ENCODE measurements at regions not wholly inside any gene's neighbourhood (a gene's known extent, or its start where the extent isn't known, plus 50 kb on each side); places are given as distances from the start of the nearest gene placed in this dataset.

DNA sequence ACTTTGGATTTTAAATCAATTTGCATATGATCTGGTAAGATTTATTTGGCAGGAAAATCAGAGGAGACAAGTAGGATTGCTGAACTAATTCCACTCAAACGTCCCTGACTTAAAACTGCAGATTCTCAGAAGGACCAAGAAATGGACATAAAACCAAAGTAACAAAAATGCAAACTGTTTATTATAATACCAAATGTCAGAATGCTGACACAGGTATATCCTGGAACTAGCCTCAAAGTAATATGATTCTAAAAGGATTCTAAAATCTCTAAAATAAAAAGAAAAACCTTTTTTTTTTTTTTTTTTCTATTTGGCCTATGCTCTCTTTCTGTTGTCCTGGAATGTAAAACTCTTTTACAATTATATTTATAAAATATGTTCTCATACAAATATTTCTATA, 74.4 kb upstream of the BTBD3 start:
- TF ChIP-seq CTCF (IDR thresholded peaks at IDR 0.05) (no peak), POLR2A (IDR thresholded peaks at IDR 0.05; ENCODE audit: low read depth) (no peak), POLR2AphosphoS5 (IDR thresholded peaks at IDR 0.05) (no peak)
